Skeletal muscle tissue (tissue), 3 donors: ENCODE measurements at regions not wholly inside any gene's neighbourhood (a gene's known extent, or its start where the extent isn't known, plus 50 kb on each side); places are given as distances from the start of the nearest gene placed in this dataset.
"Not testable (repeated sequence)": the region's sequence is repeated elsewhere in the genome, so short reads cannot be mapped to it uniquely, and the experiment has no call there.

ENCODE experiments used
- H3K27ac ChIP-seq: one replicate; pipeline ENCODE4 v1.7.0; 2013; ENCODE audit warnings: mild to moderate bottlenecking, low read depth, low read length, inconsistent platforms
- H3K27me3 ChIP-seq, 3 donors: one replicate each; pipeline ENCODE4 v1.7.0; 2013; ENCODE audit warnings: low read length in 3 of 3; ENCODE audit not compliant: control insufficient read depth in 3 of 3, insufficient read depth in 3 of 3
- H3K36me3 ChIP-seq, 3 donors: one replicate each; pipeline ENCODE4 v1.7.0; 2013; ENCODE audit warnings: low read length in 3 of 3; ENCODE audit not compliant: control insufficient read depth in 3 of 3, insufficient read depth in 3 of 3
- H3K4me1 ChIP-seq, 3 donors: one replicate each; pipeline ENCODE4 v1.7.0; 2013; ENCODE audit warnings: low read length in 3 of 3, mild to moderate bottlenecking in 3 of 3; ENCODE audit not compliant: control insufficient read depth in 3 of 3, insufficient read depth in 3 of 3
- H3K4me3 ChIP-seq, 3 donors: one replicate each; pipeline ENCODE4 v1.7.0; 2013; ENCODE audit warnings: low read length in 3 of 3
- H3K9ac ChIP-seq, 3 donors: one replicate each; pipeline ENCODE4 v1.7.0; 2013; ENCODE audit warnings: low read length in 3 of 3, mild to moderate bottlenecking in 3 of 3, moderate library complexity in 2 of 3, low read depth in 1 of 3
- H3K9me3 ChIP-seq, 3 donors: one replicate each; pipeline ENCODE4 v1.7.0; 2013; ENCODE audit warnings: low read length in 3 of 3; ENCODE audit not compliant: control insufficient read depth in 3 of 3
- donor health status: Osteomylitis.

DNA sequence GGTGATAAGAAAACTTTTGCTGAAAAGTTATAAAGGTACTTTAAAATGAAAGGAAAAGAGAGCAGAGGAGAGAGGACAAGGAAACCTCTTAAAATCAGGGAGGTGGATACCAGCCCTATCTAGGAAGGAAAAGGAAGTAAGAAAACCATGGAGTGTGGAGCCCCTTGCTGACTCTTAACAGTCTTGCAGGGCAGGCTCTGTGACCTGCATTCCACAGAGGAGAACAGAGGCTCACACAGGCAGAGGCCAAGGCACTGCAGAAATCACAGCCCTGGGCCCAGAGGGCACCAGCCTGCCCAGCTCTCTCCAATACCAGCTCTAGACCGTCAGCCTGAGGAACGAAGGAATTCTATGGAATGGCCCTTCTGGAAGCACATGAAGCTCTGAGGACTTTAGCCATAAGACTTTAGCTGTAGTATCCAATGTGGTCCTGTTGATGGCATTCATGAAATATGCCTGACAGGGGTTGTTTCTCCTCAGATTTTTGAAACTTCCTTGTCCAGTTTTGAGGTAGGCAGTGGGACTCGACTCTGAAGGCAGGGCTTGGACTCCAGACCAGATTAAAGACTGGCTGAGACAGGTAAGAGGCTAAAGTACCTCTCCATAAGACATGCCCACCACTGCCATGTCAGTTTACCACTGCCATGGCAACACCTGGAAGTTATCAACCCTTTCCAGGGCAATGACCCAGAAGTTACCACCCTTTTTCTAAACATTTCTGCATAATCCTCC lies 216.3 kb downstream of the ANAPC1 start:
- H3K9me3 ChIP-seq: no peaks in the 10 kb centered on the region
- peak overlapping the region in 1 of 3 donors; percentile 26 for H3K9ac ChIP-seq
- H3K27me3 ChIP-seq: no peaks in the 10 kb centered on the region
- peaks cover 7 to 11% (median 10%) of the 10 kb centered on the region in 3 donors for H3K4me1 ChIP-seq
- H3K4me3 ChIP-seq: no peak overlapping the region
- H3K27ac ChIP-seq: no peak overlapping the region
- H3K36me3 ChIP-seq: no peaks in the 10 kb centered on the region

DNA sequence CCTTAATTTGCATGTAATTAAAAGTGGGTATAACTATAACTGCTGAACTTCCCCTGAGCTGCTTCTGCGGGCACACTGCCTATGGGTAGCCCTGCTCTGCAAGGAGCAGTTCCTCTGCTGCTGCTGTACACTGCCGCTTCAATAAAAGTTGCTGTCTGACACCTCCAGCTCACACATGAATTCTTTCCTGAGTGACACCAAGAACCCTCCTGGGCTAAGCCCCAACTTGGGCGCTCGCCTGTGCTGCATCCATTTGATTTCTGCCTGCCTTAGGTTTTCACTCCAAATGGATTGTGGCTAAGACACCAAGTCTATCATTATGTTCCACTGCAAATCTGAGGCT lies 215.7 kb downstream of the ANAPC1 start:
- H3K9me3 ChIP-seq: no peaks in the 10 kb centered on the region
- H3K9ac ChIP-seq: no peak overlapping the region
- peaks cover 1 to 6% (median 5%) of the 10 kb centered on the region in 3 donors for H3K4me1 ChIP-seq
- no peak overlapping the region for H3K27ac ChIP-seq
- H3K36me3 ChIP-seq: no peaks in the 10 kb centered on the region
- no peaks in the 10 kb centered on the region for H3K27me3 ChIP-seq
- H3K4me3 ChIP-seq: no peak overlapping the region

DNA sequence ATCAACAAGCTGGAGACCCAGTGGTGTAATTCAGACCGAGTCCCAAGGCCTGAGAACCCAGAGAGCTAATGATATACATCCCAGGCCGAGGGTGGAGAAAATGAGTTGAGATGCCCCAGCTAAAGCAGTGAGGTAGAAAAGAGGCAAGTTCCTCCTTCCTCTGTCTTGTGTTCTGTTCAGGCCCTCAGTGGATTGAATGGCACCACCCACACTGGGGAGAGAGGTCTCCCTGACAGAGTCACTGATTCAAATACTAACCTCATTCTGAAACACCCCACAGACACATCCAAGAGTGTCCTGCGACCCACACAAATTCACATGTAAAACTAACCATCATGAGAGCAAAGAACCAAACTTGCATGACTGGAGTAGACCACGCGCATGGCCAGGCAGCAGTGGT lies 215.3 kb downstream of the ANAPC1 start:
- Histone ChIP-seq H3K36me3 (no peaks in the 10 kb centered on the region), H3K27me3 (no peaks in the 10 kb centered on the region), H3K27ac (no peak overlapping the region), H3K4me3 (no peak overlapping the region), H3K9ac (no peak overlapping the region), H3K9me3 (no peaks in the 10 kb centered on the region), H3K4me1 (peaks cover 0 to 6% (median 6%) of the 10 kb centered on the region in 3 donors)

DNA sequence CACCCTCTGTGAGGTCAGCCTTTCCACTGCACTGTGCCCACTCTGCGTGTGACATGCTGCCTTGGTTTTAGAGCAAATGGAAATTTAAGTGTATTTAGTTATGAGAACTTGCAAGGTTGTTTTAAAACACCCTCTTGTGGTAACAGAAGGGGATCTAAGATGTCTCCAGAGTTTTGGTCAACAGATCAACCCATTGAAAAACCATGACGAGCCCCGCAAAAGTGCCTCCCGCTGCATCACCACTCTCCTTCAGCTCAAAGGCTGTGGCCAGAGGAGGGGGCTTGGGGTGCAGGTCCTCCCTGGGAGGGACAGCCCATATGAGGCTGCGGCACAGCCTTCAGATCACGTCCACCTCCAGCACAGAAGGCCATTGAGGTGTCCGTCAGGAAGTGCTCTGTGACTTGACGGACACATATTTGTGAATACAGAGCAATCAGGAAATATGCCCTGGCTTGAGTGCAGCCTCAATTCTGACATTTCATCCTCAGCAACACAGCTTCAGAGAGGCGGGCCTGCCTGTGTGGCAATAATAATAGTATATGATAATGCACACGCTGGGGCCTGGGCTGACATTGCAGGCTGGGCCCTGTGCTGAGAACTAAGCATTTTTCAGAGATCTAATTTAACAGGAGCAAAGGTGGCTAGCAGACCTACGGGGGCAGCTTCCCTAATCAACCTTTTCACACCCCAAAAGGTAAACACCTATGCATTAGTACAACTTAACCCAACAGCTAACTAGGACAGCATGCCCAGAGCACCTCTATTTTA lies 213.9 kb downstream of the ANAPC1 start:
- no peak overlapping the region for H3K9ac ChIP-seq
- peaks cover 0 to 8% (median 6%) of the 10 kb centered on the region in 3 donors for H3K4me1 ChIP-seq
- no peaks in the 10 kb centered on the region for H3K9me3 ChIP-seq
- no peaks in the 10 kb centered on the region for H3K27me3 ChIP-seq
- no peak overlapping the region for H3K27ac ChIP-seq
- H3K4me3 ChIP-seq: no peak overlapping the region
- no peaks in the 10 kb centered on the region for H3K36me3 ChIP-seq

DNA sequence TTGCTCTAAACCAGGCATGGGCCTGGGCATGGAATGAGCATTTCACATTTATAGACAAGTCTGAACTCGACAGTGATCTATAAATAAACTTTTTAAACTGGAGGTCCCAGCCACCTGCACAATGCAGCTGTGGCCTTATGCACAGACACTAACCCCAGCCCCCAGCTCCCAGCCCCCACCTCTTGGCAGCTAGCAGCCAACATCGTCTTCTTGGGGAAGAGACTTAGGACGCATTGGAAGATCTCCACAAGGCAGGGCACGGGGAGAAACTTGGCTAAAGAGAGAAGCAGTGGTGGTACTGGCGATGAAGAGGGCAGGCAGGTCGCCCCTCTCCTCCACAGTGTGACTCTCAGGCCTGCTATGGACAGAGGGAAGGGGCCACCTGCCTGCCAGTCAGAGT lies 213.2 kb downstream of the ANAPC1 start:
- H3K4me3 ChIP-seq: no peak overlapping the region
- no peaks in the 10 kb centered on the region for H3K9me3 ChIP-seq
- H3K4me1 ChIP-seq: peaks cover 3 to 11% (median 11%) of the 10 kb centered on the region in 3 donors
- no peak overlapping the region for H3K9ac ChIP-seq
- no peak overlapping the region for H3K27ac ChIP-seq
- H3K36me3 ChIP-seq: no peaks in the 10 kb centered on the region
- H3K27me3 ChIP-seq: no peaks in the 10 kb centered on the region

DNA sequence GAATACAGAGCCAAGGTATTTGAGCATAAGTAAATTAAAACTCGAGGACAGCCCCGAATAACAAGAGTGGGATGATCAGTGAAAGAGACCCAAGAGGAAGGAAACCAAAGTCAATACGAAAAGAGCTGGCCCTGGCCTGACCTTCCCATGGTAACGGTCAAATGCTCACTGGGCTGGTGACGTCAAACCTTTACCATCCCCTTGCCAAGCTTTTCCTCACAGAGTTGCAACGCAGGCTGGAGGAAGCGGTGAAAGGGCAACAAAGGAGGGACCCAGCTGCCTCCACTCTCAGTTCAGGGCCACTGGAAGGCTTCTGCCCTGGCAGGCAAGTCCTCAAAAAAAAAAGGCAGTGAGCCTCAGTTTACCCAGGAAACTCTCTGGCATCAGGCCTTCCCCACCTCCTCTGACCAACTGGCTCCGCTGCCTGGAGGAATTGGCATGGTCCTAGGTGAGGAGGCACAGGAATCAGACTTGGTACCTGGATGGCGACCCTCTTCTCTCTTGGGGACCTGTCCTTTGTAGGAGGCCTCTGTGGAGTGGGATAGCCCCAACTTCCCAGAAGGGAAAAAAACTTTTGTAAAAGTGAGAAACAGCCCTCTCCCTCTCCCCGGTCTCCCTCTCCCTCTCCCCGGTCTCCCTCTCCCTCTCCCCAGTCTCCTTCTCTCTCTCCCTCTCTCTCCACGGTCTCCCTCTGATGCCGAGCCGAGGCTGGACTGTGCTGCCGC lies 212.4 kb downstream of the ANAPC1 start:
- peaks cover 6 to 11% (median 11%) of the 10 kb centered on the region in 3 donors for H3K4me1 ChIP-seq
- H3K9me3 ChIP-seq: no peaks in the 10 kb centered on the region
- no peaks in the 10 kb centered on the region for H3K27me3 ChIP-seq
- no peak overlapping the region for H3K27ac ChIP-seq
- H3K4me3 ChIP-seq: no peak overlapping the region
- no peak overlapping the region for H3K9ac ChIP-seq
- H3K36me3 ChIP-seq: no peaks in the 10 kb centered on the region

DNA sequence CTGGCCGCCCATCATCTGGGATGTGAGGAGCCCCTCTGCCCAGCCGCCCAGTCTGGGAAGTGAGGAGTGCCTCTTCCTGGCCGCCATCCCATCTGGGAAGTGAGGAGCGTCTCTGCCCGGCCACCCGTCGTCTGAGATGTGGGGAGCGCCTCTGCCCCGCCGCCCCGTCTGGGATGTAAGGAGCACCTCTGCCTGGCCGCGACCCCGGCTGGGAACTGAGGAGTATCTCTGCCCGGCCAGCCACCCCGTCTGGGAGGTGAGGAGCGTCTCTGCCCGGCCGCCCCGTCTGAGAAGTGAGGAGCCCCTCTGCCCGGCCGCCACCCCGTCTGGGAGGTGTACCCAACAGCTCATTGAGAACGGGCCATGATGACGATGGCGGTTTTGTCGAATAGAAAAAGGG lies 211.4 kb downstream of the ANAPC1 start:
- not testable (repeated sequence) for H3K9me3 ChIP-seq, H3K36me3 ChIP-seq, H3K9ac ChIP-seq, H3K27me3 ChIP-seq, H3K4me3 ChIP-seq, H3K27ac ChIP-seq
- H3K4me1 ChIP-seq: peaks cover 6 to 11% (median 11%) of the 10 kb centered on the region in 3 donors

DNA sequence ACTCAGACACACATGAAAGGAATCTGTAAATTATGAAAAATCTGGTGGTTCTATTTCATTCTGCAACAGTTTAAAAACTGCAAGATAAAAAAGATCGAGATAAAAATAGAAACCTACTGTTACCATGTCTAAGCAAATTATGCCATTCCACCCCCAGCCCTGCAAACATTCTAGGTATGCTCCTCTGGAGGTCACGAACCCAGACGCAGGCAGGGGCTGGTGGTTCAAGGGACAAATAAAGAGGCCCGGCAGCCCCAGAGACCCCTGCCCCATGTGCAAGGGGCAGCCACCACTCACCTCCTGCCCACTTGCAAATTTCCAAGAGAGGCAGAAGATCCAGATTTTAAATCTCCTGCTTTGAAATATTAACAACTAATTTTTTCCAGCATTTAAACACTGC lies 210.5 kb downstream of the ANAPC1 start:
- no peaks in the 10 kb centered on the region for H3K36me3 ChIP-seq
- no peaks in the 10 kb centered on the region for H3K27me3 ChIP-seq
- H3K27ac ChIP-seq: no peak overlapping the region
- H3K9me3 ChIP-seq: no peaks in the 10 kb centered on the region
- no peak overlapping the region for H3K9ac ChIP-seq
- peaks cover 10 to 15% (median 14%) of the 10 kb centered on the region in 3 donors for H3K4me1 ChIP-seq
- H3K4me3 ChIP-seq: no peak overlapping the region

DNA sequence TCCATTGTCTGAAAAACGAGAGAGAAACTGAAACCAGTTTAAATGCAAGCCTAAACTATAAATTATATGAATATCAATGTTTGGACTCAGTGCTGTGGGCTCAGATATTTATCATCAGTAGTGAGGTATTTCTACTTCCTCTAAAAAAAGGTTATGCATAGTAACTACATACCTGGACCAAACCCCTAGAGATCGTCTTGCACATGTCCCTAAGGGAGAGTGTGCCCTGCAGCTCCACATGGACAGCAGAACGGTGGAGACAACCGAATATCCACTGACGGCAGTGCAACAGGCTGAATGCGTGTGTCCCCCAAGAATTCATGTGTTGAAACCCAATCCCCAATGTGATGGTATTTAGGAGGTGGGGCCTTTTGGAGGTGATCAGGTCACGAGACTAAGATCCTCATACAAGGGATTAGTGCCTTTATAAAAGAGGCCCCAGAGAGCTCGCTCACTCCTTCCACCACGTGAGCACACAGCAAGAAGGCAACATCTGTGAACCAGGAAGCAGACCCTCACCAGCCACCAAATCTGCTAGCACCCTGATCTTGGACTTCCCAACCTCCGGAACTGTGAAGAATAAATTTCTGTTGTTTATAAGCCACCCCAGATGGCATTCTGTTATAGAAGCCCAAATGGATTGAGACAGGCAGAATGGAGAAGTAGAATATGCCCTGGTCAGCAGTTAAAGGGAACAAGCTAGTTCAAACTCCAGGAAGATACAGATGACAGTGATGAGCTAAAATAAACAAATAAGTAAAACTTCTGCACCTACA lies 208.4 kb downstream of the ANAPC1 start:
- Histone ChIP-seq H3K27me3 (no peaks in the 10 kb centered on the region), H3K4me3 (peak overlapping the region in 1 of 3 donors; percentile 19), H3K27ac (no peak overlapping the region), H3K36me3 (no peaks in the 10 kb centered on the region), H3K9me3 (no peaks in the 10 kb centered on the region), H3K4me1 (peaks cover 14 to 15% (median 14%) of the 10 kb centered on the region in 3 donors), H3K9ac (peak overlapping the region in 1 of 3 donors; percentile 12)
